GM11168 (cell line): ENCODE measurements at regions not wholly inside any gene's neighbourhood (a gene's known extent, or its start where the extent isn't known, plus 50 kb on each side); places are given as distances from the start of the nearest gene placed in this dataset.

Experiments used
- in situ Hi-C: fragments of 300-500 bp; cut with MboI; formaldehyde crosslinking; loops from one replicate; pipeline ENCODE4 v1.12.0; 2022; ENCODE audit warnings: low sequenced_read_pairs; ENCODE audit not compliant: unreplicated experiment

GRCh38 chr11:95372097-95372656 is 141.2 kb upstream of the SESN3 start:
- in situ Hi-C loops = no loop called here

DNA sequence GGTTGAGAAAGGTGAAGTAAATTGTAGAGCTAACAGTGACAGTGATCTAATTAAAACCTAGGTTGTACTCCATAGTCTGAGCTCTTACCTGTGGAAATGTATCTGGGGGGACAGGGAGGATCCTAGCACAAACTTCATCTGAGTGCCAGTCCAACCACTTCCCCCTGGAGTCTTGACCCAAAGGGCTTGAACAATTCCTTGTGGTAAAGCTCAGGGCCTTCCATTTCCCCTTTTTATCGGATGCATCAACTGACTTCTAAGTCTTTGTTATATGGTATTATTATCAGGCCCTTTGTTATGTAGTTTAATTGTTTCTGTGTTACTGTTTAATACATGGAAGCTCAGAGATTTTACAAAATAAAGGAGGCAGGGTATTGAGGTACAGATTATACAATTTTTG is 140.2 kb upstream of the SESN3 start:
- in situ Hi-C loops = no loop called here

- in situ Hi-C loops = no loop called here
Observed at GRCh38 chr11:95367726-95368125, 136.7 kb upstream of the SESN3 start.

- in situ Hi-C loops = no loop called here
Observed at GRCh38 chr11:95365348-95365747, 134.3 kb upstream of the SESN3 start.

DNA sequence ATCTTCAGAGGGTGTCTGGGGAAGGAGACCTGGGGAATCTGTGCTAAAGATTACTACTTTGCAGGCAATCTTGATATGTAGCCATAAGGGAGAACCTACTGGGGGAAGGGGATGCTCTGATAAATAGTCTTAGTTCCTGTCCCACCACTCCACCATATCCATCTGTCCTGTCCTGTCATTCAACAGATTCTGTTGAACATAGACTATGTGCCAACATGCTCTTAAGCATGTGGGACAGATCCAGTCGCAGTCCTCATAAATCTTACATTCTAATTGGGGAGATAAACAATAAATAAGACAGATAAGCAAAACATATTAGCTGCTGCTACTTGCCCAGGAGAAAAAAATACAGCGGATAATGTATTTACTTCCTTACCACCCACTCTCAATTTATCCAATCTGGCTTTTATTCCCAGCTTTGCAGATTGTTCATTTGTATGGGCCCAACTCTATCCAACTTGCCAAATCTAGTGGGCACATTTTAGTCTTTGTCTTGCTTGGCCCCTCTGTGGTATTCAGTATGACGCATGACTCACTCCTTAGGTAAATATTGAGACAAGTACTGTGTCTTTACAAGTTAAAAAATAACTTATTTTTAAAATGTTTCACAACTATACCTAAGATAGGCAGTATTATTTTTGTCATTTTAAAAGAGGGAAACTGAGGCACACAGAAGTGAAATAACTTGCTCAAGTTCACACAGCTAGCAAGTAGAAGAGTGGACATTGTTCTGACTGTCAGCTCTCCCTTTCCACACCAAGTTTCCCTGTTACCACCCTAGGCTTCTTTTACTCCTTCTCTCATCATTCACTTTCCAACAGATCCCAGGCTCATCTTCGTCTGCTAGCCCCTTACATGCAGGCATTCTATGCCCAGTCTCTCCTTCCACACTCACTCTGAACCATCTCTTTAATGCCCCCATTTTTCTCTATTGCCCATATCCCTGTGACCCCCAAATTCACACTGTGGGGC is 133.6 kb upstream of the SESN3 start:
- in situ Hi-C loops = no loop called here

GRCh38 chr11:95363708-95364107 is 132.7 kb upstream of the SESN3 start:
- in situ Hi-C loops = no loop called here

GRCh38 chr11:95363164-95363563 is 132.2 kb upstream of the SESN3 start:
- in situ Hi-C loops = no loop called here

DNA sequence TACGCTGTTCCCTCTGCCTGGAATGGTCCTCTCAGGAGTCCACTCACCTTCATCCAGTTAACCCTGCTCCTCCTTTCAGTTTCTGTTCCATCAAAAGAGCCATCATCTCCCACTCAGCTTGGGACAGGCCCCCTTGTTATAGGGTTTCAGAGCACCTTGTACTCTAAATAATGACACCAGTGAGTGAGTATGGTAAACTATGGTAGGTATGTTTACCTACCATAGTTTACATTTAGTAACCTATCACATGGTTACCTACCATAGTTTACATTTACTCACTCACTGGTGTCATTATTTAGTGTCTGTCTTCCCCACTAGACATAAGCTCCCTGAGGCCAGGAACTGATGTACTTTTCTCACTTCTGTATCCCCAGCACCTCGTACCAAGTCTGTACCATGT is 130.2 kb upstream of the SESN3 start:
- in situ Hi-C loops = no loop called here

- in situ Hi-C loops = no loop called here
Observed at GRCh38 chr11:95360377-95361075, 129.5 kb upstream of the SESN3 start.

DNA sequence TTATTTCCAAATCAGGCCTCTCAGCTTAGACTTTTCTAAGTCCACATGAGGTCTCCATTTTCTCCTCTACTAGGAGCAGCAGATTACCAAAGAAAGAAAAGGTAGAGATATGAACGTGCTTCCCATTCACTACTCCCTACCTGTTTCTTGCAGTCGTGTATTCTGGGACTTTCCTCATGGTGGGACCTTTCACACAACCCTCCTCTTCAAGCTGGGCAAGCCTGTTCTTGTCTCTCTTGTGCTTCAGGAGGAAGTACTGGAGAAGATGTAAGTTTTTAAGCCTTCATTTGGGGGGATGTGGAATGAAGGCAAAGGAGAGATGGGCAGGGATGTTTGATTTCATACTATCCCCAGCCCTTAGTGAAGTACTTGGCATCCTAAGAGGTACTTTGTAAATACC is 128.8 kb upstream of the SESN3 start:
- in situ Hi-C loops = no loop called here

DNA sequence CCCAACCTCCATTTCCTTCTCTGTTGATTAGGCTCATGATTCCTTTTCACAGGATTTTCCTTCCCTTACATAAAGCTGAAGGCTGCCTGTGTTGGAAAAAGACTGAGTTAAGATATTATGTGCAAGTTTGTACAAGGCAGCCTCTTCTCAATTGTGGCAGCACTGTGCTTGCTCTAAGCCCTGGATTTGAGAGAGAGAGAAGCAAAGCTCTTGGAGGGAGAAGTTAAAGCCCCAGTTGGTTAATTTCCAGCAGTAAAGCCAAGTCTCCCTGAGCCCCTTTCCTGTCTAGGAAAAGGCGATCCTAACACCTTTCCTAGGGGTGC is 128.3 kb upstream of the SESN3 start:
- in situ Hi-C loops = no loop called here

DNA sequence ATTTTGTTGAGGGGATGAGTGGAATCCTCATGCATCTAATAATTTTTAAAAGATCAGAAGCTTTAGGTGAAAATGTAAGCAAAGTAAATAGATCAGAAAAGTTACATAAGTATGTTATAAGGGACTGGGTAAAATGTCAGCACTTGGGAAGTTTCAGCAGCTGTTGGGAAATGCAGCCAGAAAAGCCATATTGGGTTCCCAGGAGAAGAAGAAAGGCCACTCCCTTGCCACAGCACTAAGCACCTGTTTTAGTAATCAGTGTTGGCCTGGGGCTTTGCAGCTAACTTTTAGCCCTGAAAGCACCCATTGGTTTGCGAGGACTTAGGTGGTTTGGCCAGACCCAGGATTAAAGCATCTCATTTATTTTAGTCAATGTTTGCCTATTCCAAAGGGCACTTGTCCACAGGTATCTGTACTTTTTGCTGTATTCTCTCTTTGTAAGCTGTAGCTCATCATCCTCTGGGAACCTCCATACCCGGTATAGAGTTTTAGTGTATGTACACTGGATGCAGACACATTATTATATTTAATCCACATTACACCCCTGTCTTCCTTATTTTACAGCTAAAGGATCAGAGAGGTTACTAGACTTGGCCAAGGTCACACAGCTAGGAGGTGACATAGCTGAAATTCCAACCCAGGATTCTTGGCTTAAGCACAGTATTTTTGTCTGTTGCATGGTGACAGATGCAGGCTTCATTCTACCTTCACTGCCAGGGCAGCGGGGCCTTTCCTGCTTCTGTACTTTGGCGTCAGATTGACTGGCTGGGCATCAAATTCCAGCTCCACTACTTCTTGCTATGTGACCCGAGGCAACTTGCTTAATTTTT is 127.7 kb upstream of the SESN3 start:
- in situ Hi-C loops = no loop called here

GRCh38 chr11:95354304-95354703 is 123.3 kb upstream of the SESN3 start:
- in situ Hi-C loops = no loop called here

GRCh38 chr11:95353706-95354105 is 122.7 kb upstream of the SESN3 start:
- in situ Hi-C loops = no loop called here

- in situ Hi-C loops = no loop called here
Observed at GRCh38 chr11:95352733-95353346, 121.8 kb upstream of the SESN3 start.

DNA sequence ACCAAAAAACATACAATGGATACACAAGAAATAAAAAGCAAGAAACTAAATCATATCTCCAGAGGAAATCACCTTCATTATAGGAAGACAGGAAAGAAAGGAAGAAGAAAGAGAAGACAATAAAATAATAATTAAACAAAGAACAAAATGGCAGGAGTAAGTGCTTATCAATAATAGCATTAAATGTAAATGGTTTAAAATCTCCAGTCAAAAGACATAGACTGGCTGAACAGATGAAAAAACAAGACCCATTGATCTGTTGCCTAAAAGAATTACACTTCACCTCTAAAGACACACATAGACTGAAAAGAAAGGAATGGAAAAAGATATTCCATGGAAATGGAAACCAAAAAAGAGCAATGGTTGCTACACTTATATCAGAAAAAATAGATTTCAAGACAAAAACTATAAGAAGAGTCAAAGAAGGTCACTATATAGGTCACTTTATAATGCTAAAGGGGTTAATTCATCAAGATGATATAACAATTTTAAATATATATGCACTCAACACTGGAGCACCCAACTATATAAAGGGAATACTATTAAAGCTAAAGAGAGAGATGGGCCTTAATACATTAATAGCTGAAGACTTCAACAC is 118.4 kb upstream of the SESN3 start:
- in situ Hi-C loops = no loop called here

DNA sequence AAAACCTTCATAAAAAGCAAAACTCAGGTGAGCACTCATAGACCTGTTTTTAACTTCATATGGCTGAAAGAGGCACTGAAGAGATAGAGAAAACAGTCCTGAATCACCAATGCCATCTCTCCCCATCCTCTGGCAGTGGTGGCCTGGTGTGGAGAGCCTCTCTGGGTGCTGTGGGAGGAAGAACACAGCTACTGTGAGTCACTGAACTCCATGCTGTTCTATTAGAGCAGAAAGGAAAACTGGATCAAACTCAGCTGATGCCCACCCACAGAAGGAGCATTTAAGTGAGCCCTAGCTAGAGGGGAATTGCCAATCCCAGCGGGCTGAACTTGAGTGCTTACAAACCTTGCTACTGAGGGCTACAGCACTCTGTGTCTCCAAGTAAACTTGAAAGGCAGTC is 115.3 kb upstream of the SESN3 start:
- in situ Hi-C loops = no loop called here

- in situ Hi-C loops = no loop called here
Observed at GRCh38 chr11:95345651-95346050, 114.6 kb upstream of the SESN3 start.

DNA sequence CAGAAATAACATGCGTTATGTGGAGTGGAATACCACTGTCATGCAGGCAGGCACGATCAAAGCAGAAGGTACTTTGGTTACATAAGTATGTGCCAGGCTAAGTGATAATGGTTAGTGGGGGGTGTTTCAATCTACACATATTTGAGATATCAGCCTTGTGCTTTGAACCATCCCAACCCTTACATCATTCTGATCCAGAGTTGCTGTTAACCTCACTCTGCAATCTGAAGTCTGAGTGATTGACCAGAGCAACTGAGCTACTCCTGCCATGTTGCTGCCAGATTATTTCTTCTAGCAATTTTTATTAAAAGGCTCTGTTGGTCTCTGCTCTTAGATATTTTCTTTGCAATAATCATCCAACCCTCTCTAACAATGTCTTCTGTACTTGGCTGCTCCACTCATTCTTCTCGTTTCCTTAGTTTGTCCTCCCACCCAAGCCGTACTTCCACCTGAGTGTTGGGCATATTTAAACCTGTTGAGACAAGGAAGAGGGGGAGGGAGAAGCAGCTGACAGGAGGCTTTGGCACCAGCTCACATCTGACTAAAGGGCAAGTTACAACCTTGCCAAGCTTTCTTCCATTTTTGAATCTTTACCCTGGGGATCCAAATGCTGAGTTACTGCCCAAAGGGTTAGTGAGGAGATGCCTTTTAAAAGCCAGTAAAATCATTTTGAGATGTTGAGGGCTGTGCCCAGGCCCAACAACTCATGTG is 114.1 kb upstream of the SESN3 start:
- in situ Hi-C loops = no loop called here
